DOHH2 (cell line): ENCODE measurements at regions not wholly inside any gene's neighbourhood (a gene's known extent, or its start where the extent isn't known, plus 50 kb on each side); places are given as distances from the start of the nearest gene placed in this dataset.

Source experiments
- H3F3A ChIP-seq: fragments of 200-600 bp; sonication (generic), shearing (Covaris generic); 2 replicates; pipeline ENCODE4 v1.6.0; 2016; ENCODE audit warnings: antibody characterized with exemption, mild to moderate bottlenecking; ENCODE audit not compliant: control insufficient read depth, insufficient read depth
- H3K27ac ChIP-seq: fragments of 200-600 bp; sonication (generic); 2 replicates; pipeline ENCODE4 v1.5.1; 2014; ENCODE audit warnings: low read depth, mild to moderate bottlenecking, low read length, moderate library complexity
- H3K27me3 ChIP-seq: fragments of 200-600 bp; sonication (generic); 2 replicates; pipeline ENCODE4 v1.6.1; 2014; ENCODE audit warnings: mild to moderate bottlenecking, low read length, mixed read lengths; ENCODE audit not compliant: control insufficient read depth
- H3K36me3 ChIP-seq: fragments of 200-600 bp; sonication (generic); 2 replicates; pipeline ENCODE4 v1.6.1; 2014; ENCODE audit warnings: mild to moderate bottlenecking, low read length, moderate library complexity, mixed read lengths; ENCODE audit not compliant: control insufficient read depth
- H3K4me1 ChIP-seq: fragments of 200-600 bp; sonication (generic); 2 replicates; pipeline ENCODE4 v1.6.1; 2014; ENCODE audit warnings: mild to moderate bottlenecking, low read length, mixed read lengths; ENCODE audit not compliant: control insufficient read depth
- H3K4me2 ChIP-seq: fragments of 200-600 bp; sonication (generic); 2 replicates; pipeline ENCODE4 v1.6.0; 2014; ENCODE audit warnings: mild to moderate bottlenecking, low read length, moderate library complexity
- H3K4me3 ChIP-seq: fragments of 200-600 bp; sonication (generic); 2 replicates; pipeline ENCODE4 v1.5.1; 2014; ENCODE audit warnings: mild to moderate bottlenecking, low read length, mixed read lengths
- H3K79me2 ChIP-seq: fragments of 200-600 bp; sonication (generic); 2 replicates; pipeline ENCODE4 v1.6.1; 2014; ENCODE audit warnings: mild to moderate bottlenecking, low read length, mixed read lengths; ENCODE audit not compliant: control insufficient read depth
- H3K9me2 ChIP-seq: fragments of 200-600 bp; sonication (generic); replicated peaks from 2 replicates; pipeline ENCODE4 v1.6.1; 2014; ENCODE audit warnings: mild to moderate bottlenecking, low read length, mixed read lengths; ENCODE audit not compliant: control insufficient read depth
- H3K9me3 ChIP-seq: fragments of 200-600 bp; sonication (generic); 2 replicates; pipeline ENCODE4 v1.6.1; 2014; ENCODE audit warnings: antibody characterized with exemption, low read length, mixed read lengths; ENCODE audit not compliant: control insufficient read depth, insufficient read depth
- H4K20me1 ChIP-seq: fragments of 200-600 bp; sonication (generic); 2 replicates; pipeline ENCODE4 v1.6.0; 2014; ENCODE audit warnings: low read depth, mild to moderate bottlenecking, antibody characterized with exemption, low read length, moderate library complexity; ENCODE audit not compliant: control insufficient read depth, insufficient read depth
- CTCF ChIP-seq: fragments of 200-600 bp; sonication (generic); IDR thresholded peaks from one replicate; pipeline ENCODE4 v1.5.1; 2014; ENCODE audit warnings: antibody characterized with exemption, mild to moderate bottlenecking, low read depth, low read length; ENCODE audit not compliant: poor library complexity, severe bottlenecking
- EZH2phosphoT487 ChIP-seq: fragments of 200-600 bp; sonication (generic); IDR thresholded peaks from 2 replicates; pipeline ENCODE4 v1.6.1; 2017; ENCODE audit warnings: borderline replicate concordance, mild to moderate bottlenecking, antibody characterized with exemption, low read length, moderate library complexity, mixed read lengths

- no peaks in the 10 kb centered on the region for H3K4me1 ChIP-seq
- no peaks in the 10 kb centered on the region for H3F3A ChIP-seq
- no peak for TF ChIP-seq EZH2phosphoT487
- no peak for TF ChIP-seq CTCF
- H3K9me2 ChIP-seq = no peaks in the 10 kb centered on the region
- H3K36me3 ChIP-seq = no peaks in the 10 kb centered on the region
- H4K20me1 ChIP-seq = no peaks in the 10 kb centered on the region
- H3K4me2 ChIP-seq = no peak overlapping the region
- peaks cover 55% of the 10 kb centered on the region for H3K27me3 ChIP-seq
- H3K9me3 ChIP-seq = no peaks in the 10 kb centered on the region
- H3K27ac ChIP-seq = no peak overlapping the region
- no peak overlapping the region for H3K4me3 ChIP-seq
- H3K79me2 ChIP-seq = no peaks in the 10 kb centered on the region
Observed at GRCh38 chr5:141758310-141758998, 76.4 kb upstream of the ARAP3 start.

- Histone ChIP-seq H3K4me1 (no peaks in the 10 kb centered on the region), H3K4me2 (no peak overlapping the region), H3K79me2 (no peaks in the 10 kb centered on the region), H3F3A (no peaks in the 10 kb centered on the region), H3K36me3 (no peaks in the 10 kb centered on the region), H3K4me3 (no peak overlapping the region), H3K27me3 (peaks cover 48% of the 10 kb centered on the region), H3K9me2 (no peaks in the 10 kb centered on the region), H3K9me3 (no peaks in the 10 kb centered on the region), H3K27ac (no peak overlapping the region), H4K20me1 (no peaks in the 10 kb centered on the region)
- no peak for TF ChIP-seq EZH2phosphoT487
- TF ChIP-seq CTCF = no peak
Observed at GRCh38 chr5:141757402-141757801, 75.4 kb upstream of the ARAP3 start.

- H3K36me3 ChIP-seq = no peaks in the 10 kb centered on the region
- H3K4me1 ChIP-seq = no peaks in the 10 kb centered on the region
- no peak overlapping the region for H3K4me3 ChIP-seq
- no peaks in the 10 kb centered on the region for H3K9me2 ChIP-seq
- TF ChIP-seq EZH2phosphoT487 (no peak), CTCF (no peak)
- H3K79me2 ChIP-seq = no peaks in the 10 kb centered on the region
- H3K9me3 ChIP-seq = no peaks in the 10 kb centered on the region
- H3F3A ChIP-seq = no peaks in the 10 kb centered on the region
- H3K4me2 ChIP-seq = no peak overlapping the region
- no peak overlapping the region for H3K27ac ChIP-seq
- H4K20me1 ChIP-seq = no peaks in the 10 kb centered on the region
- peaks cover 39% of the 10 kb centered on the region for H3K27me3 ChIP-seq
Observed at GRCh38 chr5:141756196-141756595, 74.2 kb upstream of the ARAP3 start.
